ENCODE measurements at regions not wholly inside any gene's neighbourhood (a gene's known extent, or its start where the extent isn't known, plus 50 kb on each side); places are given as distances from the start of the nearest gene placed in this dataset.

DNA sequence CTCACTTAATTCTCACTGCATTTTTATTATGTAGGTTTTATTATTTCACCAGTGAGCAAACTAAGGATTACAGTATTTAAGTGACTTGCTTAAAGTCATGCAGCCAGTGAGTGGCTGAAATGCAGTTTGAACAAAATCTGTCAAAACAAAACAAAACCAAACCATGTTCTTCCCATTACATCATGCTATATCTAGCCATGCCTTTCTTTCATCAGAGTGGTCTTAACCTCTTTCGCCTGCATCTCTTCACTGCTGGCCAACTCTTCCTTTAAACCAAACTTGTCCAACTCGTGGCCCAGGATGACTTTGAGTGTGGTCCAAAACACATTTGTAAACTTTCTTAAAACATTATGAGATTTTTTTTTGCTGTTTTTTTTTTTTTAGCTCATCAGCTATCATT, 223.2 kb downstream of the PCDH7 start:
- no peak for DNase-seq

DNA sequence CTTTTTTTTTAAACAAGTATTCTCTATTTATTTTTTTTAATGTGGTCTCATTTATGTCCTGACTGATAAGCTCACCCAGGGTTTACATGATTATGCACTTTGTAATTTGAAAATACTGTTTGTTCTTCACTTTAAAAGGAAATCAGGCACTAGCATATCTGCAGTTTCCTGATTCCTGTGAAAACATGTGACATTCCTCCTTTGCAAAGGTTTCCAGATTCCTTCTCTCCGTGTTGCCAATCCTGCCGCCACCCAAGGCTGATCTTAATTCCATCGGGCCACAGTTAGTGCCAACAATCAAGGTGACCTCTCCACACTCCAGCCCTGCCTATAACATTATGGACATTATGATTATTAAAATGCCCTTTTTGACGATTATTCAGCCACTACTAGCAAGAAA, 225.4 kb downstream of the PCDH7 start:
- no peak for DNase-seq

DNA sequence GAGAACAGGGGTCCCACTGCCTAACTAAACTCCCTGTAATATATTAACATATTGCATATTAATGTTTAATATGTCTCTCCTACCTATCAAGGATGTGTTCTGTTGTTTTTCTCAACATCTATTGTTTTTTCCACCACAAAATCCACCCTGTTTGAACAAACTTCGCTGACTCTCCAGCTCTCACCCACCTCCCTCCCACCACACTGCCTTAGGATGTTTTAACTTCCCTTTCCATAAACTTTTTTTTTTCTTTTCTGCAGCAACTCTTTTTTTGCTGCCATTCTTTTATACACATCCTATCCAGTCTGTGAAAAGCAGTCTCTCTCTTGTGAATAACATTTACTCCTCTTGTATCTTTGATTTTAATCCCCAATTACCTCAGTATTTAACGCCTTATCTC, 226.1 kb downstream of the PCDH7 start:
- DNase-seq, result no peak

DNA sequence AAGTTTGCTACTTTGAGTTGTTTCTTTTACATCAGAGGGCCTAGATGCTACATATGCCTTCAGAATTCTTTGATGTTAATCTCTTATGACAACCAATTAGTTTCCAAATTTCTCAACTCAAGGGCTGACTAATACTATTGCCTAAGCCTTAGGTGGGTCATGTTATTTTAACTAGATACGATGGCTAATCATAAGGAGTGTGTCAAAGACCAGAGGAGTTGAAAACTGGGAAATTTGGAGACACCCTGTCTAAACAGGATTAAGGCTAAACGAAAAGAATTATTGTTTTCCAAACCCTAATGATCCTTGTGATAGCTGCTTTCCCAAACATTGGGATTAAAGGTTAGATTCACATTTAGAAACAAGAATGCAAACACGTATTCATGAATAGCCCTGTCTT, 228.5 kb downstream of the PCDH7 start:
- DNase-seq, result no peak

DNA sequence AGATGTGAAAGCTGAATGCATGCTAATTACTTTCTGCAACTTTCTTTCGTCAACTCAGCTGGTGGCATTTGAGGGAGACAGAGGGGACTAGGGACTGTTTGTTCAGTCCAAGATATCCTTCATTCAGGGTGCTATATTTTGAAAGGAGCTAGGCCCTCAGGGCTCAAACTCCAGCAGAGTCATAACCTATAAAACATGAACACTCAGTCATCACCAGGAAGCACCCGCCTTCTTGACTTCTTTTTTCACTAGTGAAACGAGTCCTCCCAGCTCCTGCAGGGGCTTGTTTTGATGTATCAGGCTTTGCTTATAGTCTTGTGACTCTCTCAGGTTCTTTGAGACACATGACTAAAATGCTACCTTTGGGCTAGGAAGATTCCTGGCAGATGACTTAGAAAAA, 230.6 kb downstream of the PCDH7 start:
- DNase-seq, result no peak

DNA sequence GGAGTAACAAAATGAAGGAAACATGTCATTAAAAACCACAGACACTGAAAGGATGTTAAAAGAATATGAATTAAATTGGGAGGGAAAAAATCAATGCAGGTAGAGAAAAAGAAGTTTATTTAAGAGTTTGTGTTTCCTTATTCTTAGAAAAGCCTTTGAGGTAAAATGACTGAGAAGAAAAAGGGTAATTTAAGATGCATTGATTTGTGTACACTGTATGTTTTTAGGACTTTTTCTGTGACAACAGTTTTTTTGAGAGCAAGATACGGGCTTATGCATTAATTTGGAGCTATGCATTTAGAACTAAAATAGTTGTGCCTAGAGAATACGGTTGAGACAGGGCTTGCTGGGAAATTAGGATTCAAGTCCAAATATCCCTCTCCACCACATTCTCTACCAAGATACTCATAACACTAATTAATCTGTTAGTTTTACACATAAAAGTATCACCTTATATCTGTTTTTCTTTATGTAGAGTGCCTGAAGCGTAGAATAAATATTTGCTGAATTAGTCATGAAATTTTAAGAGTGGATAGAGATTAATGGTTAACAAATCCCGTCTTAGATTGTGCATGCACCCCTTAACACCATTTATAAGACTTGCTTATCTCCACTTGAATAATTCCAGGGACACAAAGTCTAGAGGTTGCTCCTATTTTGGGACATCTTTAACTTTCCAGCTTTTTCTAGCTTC, 232.5 kb downstream of the PCDH7 start:
- no peak for DNase-seq

DNA sequence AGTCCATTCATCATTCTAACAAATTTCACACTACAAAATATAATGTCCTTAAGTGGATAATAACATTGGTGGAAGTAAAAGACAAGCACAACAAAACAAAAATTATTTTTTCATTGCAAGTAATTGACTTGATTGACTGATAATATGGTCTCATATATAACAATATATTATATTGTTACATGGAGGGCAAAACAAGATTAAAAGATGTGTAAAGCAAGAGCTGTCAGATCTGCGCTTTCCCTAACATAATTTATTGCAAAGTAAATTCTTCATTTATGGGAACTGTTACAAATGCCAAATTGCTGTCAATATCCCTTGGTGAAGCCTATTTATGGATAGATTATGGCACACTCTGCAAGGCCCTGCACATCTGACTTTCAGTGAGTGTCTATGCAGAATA, 233.6 kb downstream of the PCDH7 start:
- DNase-seq, result no peak

DNA sequence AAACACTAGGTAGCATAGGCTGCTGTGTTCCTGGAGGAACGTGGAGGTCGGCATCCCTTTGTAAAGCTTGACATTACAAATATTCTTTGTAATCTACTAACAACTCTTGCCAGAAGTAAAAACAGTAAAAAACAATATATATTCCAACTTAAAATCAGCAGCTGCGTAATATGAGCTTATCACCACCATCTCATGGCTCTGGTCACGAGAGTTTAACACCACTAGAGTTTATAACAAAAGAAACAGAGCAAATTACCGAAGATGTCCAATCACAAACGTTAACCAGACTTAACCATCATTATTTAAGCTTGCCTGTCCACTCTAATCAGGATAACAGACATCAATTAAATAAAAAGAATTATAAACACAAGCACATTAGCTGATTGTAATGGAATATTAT, 236.7 kb downstream of the PCDH7 start:
- no peak for DNase-seq

DNA sequence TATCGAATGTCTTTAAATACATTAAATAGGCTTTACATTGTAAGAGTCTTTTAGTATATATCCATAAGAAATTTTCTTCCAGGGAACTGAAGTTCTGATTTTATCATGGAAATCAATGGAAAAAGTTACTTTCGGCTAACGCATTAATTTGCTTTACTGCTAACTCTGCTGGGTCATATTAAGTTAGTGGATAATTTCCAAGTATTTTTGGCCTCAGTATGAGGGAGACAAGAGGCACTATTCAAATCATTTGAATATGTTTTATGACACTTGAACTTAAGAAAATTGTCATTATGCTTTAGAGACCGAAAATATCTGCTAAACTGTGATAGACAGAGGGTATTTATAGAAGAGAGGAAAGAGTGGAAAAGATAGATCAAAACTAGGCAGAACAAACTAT, 237.5 kb downstream of the PCDH7 start:
- no peak for DNase-seq

DNA sequence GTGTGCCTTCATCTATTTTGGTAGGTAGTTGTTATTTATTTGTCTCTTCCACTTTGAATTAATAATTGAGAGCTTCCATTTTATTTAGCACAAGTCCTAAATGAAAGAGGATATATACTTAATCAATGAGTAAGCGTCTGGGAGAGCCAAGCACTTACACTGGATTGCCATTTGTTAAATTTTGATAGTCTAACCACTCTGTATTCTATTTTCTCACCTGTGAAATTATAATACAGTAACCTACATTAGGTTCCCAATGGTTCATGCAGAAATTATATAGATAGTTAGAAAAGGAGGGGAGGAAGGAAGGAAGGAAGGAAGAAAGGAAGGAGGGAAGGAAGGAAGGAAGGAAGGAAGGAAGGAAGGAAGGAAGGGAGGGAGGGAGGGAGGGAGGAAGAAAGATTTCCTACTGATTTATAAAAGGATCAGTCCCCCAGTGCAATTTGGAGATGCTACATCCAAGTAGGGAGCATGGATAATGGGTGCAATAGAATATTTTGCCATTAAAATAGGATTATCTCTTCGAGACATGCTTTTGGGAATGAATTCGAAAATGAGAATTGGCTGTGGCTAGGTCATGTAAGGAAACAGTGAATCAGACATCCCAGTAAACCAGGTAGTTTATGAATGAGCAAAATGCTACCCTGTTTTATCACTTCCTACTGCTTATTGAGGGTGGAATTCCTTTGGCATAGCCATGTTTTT, 239.8 kb downstream of the PCDH7 start:
- DNase-seq, result no peak

DNA sequence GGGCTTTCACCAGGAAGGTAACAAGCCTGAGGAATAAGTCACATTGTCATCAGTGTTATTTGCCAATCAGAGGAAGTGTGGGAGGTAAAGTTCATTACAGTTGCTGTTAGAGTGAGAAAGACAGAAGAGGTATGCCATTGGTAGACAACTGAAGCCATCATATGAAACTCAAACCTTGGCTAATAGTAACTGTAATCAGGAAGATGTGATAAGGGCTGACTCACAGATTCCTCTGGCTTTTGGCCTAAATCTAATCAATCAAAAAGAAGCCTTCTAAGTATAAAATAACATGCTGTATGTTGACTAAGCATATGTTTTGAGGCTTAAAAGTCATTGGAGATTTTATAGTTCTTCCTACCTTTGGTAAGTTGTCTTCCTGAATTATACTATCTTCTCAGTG, 242.8 kb downstream of the PCDH7 start:
- DNase-seq, result no peak

DNA sequence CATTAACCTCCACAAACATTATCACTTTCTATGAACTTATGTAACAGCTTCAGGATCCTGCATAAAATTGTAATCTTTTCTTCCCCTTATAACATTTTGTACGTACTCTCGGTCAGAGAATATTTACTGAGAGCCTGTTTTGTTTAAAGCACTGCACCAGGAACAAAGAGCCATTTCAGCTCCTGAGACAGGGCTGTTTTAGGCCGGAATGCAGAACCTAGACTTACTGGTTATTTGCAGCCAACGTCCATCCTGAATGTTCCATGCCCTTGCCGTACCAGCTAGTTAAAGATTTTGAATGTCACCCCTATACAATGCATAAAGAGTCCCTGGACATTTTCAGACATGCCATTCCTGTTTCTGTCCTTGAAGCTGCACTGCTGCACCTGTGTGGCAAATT, 248.8 kb downstream of the PCDH7 start:
- no peak for DNase-seq

DNA sequence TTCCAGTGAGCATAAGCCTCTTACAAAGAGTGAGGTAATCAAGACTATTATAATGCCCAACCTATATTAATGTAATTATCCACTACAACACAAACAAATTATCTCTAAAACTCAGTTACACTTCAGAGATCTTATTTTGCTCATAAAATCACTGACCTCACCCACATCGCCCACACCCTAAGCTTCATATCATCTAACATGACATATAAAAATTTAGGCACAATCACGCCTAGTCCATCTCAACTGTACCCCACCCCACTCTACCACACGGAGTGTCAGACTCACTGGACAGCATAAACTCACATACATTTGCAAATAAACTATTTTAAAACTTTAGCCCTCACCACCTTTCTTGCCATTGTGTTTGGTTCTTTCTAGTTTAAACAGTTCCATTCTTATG, 252.4 kb downstream of the PCDH7 start:
- no peak for DNase-seq

DNA sequence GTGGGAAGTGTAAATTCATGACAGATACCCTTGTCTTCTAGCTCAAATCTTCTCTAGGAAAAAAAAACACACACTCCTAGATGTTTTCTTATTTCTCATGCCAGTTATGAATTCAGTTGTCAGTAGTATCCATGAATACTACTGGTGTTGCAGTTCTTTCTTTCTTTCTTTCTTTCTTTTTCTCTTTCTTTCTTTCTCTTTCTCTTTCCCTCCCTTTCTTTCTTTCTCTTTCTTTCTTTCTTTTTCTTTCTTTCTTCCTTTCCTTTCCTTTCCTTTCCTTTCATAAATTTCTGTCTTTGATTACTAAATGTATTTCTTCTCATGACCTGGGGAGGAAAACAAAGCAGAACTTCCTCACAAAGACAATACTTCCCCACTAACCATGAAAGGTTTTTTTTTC, 253.8 kb downstream of the PCDH7 start:
- no peak for DNase-seq

DNA sequence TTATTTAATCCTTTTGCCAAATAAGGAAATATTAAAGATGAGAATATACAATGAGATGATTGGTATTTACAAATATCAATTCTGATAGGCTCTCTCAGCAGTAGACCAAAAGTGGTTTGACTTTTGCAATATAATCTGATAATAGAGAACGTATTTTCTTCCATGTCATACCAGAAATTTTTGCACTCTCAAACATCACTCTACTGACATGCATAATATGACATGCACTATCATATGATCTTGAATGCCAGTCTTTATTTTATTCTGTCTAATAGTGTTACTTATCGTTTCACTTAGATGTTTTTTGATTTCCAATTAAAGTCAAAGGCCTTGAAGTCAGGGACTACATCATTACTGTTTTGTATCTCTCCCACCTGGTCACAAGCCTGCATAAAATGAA, 259.2 kb downstream of the PCDH7 start:
- DNase-seq, result no peak

DNA sequence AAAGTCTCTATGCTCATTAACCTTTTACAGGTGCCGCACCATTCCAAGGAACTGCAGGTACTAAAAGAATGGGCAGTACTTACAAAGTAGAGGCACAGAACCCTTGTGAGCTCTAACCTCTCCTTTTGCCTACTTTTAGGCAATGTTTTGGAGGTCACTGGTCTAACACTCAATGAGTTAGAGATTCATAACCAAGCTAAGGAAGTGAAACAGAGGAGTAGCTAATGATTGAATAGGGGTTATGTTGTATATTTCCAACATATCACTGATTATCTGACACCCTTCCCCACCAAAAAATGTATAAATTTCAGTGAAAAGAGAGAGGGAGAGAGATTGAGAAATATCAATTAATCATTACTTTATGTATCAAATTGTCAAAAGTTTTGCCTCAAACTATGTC, 269.3 kb downstream of the PCDH7 start:
- no peak for DNase-seq

DNA sequence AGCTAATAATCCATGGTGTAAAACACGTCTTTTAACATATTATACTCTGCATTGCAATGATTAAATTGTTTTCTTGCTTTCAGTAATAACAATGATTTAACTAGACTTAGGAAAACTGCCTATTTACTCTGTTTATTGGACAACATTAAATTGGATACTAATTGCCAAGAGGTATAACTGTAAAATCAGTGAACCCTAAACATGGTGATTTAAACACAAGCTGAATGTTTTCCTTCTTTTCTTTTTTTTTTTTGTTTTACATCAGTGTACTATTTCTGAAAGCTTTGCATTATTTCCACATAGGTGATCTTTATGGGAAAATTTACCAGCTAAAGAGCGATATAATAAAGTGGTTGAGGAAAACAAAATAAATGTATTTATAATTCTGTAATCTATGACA, 276.7 kb downstream of the PCDH7 start:
- no peak for DNase-seq

DNA sequence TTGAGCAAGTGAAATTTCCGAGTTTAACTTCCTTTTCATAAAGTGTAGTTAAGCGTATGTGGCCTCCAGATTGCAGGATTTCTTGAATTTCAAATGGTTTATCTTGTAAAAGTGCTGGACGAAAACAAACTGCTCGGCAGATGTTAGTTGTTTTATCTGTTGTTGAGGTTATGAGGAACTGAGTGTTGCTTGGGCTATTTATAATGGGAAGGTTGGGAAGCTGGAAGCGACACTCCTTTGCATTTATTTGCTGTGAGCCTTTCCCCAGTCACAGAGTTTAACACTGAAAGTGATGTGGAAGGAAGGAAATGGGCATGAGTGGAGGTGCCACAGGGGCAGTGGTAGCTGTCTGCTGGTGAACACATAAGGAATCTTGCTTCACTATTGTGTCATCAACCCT, 284.9 kb downstream of the PCDH7 start:
- no peak for DNase-seq

DNA sequence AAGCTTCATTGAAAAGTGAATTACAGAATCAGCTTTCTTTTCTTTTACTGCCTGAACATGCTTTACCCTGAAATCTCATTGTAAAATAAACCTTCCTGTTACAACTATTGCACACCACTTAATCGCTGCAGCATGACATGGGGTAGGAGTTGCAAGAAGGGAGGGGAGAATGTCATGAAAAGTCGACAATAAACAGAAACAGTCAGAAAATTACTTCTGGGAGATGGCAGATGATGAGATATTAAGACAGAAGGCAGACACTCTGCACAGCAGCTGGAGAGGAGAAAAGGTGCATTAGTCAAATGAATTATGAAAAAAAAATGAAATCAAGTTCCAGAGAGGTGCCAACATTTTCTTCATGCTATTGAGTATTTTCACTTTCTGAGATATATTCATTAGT, 287.7 kb downstream of the PCDH7 start:
- no peak for DNase-seq

DNA sequence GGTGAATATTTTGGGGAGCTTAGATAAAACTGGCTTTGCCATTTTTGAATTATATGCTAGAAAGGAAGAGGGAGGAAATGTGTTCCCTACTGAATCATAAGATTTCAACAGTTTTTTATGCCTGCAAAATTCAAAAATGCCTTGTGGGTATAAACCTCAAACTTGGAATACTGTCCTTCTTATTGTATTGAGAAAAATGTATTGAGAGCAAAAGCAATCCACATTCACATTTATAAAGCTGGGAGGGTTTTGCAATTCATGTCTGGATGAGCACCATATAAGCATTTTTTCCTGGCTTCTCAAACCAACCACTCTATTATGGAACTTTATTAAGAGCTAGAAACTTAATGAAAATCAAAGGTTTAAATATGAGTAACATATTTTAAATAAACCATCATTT, 289.8 kb downstream of the PCDH7 start:
- DNase-seq, result no peak

DNA sequence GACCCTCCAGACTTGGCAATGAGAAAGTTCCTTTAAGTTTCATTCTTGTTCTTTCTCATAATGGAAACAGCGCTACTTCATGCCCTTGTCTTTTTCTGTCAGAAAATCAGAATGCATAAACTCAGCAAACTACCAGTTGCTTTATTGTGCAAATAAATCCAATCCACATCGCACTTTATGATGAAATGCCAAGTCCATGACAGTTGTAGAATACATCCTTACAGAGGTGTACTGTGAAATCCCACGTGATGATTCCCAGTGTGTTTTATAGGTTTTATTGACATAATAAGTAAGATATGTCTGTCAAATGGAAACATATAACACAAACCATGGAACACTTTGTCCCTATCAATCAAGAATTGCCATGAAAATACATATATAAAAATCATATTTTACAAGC, 295.0 kb downstream of the PCDH7 start:
- DNase-seq, result no peak

DNA sequence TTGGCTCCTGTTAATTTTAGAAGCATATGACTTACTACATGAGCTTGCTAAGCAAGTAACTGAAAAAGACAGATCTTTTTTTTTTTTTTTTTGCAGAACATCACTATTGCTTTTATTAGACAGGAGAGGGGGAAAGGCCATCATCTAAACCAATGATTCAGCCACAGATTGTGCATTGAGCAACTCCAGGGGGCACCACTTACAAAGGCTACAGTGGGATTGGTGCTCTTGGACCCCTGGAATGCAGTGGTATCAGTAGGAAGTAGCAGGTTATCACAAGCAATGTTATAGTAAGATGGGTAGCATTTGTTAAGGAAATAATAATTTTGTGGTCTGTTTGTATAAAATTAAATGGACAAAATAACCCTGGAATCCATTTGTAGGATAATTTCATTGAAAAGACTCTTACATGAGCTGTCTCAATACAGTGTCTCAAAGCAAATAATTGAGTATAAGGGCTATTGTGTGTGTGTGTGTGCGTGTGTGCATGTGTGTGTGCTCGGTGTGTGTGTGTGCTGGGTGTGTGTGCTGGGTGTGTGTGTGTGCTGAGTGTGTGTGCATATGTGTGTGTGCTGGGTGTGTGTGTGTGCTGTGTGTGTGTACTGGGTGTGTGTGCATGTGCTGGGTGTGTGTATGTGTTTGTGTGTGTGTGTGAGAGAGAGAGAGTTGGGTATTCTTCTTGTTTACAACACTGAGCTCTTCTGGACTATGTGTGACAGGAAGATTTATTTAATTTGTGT, 296.3 kb downstream of the PCDH7 start:
- no peak for DNase-seq

DNA sequence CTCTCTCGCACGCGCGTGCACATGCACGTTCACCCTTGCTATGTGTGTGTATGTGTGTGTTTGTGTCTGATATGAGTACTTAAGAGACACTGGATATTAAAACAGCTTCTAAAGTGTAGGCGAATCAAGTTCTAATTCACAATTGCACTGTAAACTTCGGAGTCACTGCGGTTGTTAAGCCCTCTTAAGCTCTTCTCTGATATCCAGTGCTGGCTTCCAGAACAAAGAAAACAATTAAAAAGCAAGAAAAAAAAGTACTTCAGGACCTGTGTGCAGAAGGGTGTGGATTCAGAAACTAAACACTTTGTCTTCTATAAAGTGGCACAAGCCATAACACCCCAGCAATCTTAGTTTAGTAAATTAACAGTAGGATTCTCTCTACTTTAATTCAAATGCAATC, 300.2 kb downstream of the PCDH7 start:
- DNase-seq, result no peak

DNA sequence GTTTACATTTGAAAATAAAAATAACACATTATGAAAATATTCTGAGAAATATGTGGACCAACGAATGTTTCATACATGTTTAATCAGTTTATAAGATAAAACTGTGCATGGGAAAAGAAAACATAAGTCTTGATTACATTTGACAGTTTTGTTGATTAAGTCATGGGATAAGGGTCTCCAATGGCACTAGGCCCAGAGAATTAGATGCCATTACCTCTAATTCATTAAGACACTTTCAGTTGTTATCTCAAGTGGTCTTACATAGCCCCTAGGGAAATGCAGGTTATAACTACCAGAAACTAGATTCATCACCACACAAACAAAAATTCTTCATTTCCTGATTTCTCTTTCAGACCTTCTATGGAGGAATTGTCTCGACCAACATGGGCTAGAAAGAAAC, 300.8 kb downstream of the PCDH7 start:
- no peak for DNase-seq

Measured in suppressor macrophage treated with lipopolysaccharide for 1 hour (primary cell).